ENCODE measurements at regions not wholly inside any gene's neighbourhood (a gene's known extent, or its start where the extent isn't known, plus 50 kb on each side); places are given as distances from the start of the nearest gene placed in this dataset.
"Not testable (repeated sequence)": the region's sequence is repeated elsewhere in the genome, so short reads cannot be mapped to it uniquely, and the experiment has no call there.

DNA sequence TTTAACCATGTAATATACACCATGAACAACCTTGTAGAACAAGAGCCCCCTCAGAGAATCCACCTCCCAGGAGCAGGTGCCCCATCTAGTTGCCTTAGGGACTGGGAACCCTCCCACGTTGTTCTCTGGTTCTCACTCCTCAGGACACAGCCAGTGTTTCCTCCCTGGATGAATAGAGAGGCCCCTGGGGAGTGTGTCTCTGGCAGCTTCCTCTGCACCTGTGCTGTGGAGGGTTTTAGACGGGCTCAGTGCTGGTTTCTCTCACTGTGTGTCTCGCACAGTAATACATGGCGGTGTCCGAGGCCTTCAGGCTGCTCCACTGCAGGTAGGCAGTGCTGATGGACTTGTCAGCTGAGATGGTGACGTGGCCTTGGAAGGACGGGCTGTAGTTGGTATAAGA lies 581.3 kb downstream of the TMEM121 start:
- DNase-seq: no peak

DNA sequence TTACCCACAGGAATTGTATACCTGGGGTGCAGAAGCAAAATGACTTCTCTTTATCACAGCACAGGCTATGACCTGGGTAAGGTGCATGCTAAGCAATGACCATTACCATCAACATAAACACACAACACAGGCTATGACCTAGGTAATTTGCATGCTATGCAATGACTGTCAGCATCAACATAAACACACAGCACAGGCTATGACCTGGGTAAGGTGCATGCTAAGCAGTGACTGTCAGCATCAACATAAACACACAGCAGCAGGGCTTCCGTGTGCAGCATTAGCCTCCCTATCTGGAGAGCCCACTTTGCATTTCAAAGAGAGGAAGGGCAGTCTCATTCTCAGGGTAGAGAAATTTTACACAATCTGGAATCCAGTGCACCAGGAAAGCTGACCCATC lies 583.0 kb downstream of the TMEM121 start:
- DNase-seq: no peak

DNA sequence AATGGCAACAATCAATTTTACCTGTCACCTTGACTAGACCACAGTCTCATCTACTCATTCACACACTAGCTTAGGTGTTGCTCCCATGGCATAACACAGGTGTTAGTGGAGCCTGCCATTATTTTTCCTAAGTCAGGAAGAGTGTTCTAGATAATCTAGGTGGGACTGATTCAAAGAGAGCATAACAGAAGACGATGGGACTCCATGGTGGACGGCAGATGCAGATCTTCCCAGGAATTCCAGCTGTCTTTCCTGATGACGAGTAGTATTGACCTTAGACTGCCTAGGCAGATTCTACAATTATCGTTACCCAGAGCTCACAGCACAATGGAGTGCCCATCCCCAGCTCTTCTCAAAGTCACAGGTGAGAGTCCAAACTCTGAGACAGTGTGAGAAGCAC lies 589.0 kb downstream of the TMEM121 start:
- no peak for DNase-seq

DNA sequence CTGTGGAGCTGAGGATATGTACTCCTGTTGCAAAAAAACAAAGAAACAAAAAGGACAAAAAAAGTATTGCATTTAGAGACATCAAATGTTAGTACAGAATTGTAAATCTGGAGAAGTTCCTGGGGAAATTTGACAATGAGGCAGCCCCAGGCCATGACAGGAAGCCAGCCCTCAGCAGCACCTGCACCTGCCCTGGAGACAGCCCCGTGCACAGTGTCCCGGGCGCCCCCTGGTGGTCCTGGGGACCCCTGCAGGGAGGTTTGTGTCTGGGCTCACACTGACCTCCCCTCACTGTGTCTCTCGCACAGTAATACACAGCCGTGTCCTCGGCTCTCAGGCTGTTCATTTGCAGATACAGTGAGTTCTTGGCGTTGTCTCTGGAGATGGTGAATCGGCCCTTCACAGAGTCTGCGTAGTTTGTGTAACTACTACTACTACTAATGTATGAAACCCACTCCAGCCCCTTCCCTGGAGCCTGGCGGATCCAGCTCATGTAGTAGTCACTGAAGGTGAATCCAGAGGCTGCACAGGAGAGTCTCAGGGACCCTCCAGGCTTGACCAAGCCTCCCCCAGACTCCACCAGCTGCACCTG lies 590.1 kb downstream of the TMEM121 start:
- peak; percentile 29 for DNase-seq

DNA sequence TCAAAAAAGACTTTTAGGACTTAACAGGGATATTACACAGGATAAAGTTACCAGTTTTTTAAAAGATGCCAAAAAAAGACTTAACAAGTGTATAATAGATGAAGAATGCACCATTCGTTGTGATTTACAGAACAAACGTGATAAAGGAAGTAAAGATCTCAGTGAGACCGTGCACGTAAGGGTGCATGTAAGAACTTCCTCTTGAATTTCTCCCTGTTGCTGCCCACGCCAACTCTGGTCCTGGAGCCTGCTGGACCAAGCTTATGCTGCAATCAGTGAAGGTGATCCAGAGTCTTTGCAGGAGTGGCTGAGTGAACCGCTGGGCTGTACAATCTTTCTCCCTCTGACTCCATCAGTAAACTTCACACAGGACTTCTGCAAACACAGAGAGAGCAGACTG lies 593.7 kb downstream of the TMEM121 start:
- no peak for DNase-seq

DNA sequence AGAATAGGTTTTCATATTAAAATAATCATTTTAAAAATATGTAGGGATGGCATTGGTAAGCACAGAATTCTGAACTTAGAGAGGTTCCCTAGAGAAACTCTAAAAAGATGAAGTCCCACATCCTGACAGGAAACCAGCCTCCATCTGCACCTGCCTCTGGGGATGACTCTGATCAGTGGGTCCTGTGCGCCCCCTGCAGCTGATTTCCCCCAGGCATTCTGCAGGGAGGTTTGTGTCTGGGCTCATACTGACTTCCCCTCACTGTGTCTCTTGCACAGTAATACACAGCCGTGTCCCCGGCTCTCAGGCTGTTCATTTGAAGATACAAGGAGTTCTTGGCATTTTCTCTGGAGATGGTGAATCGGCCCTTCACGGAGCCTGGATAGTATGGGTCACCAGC lies 602.9 kb downstream of the TMEM121 start:
- DNase-seq: peak; percentile 25

DNA sequence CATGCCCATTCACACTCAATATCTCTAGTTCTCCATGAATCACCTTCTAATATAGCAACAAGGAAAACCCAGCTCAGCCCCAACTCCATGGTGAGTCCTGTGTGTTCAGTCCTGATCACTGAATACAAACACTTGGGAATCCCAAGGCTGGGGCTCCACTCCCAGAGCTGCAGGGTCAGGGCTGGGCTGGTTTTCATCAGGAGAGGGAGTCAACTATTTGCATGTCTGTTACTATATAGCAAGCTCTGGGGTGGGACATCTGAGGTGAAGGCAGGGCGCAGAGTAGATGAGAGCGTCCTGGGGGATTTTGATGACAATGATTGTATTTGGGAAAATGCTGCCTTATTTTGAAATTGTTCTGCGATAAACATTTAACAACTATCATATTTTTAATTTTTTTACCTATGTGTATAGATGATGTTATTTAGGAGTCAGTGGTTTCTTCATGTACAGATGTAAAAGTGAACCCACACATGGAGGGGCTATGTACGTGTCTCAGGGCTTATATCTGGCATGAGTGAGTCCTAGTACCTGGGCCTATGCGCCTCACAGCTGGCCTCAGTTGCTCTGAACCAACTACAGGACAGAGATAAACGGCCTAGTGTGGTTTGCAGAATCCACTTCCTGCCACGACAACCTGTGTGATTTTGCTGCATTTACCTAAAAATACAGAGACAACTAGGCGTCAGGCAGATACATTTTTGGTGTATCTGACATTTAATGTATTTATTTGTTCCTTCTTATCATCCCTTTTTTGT lies 603.7 kb downstream of the TMEM121 start:
- not testable (repeated sequence) for DNase-seq

DNA sequence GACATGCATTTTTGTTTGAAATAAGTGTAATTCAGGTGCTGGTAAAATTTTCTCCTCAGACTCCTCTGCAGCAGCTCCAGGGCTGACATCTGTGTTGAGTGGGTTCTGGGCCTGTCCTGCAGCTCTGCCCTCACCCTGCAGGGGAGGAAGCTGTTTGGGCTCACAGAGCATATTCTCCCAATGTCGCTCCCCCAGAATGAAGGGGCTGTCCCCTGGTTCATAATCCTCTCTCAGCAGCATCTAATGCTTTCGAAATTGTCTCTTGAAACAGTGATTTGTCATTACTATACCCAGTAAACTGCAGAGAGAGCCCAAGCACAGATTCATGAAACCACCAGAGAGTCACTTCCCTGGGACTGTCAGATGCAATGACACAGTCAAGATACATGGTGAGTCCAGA lies 606.7 kb downstream of the TMEM121 start:
- peak; percentile 54 for DNase-seq

DNA sequence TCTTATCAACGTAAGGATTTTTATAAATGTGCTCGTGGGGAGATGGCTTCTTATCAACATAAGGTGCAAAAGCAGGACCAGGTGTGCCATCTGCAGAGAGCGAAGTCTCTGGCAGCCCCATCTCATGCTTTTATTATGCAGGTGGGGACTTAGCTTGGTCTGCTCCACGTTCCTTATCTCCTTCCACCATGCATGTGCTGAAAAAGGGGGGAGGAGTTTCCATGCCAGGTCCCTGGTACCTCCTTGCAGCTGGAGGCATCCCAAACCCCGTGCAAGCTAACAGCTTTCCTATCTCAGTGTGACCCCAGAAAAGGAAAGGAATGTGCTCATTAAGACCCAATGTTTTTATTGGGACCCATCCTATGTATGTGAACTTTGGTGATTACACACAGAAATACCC lies 608.5 kb downstream of the TMEM121 start:
- no peak for DNase-seq

DNA sequence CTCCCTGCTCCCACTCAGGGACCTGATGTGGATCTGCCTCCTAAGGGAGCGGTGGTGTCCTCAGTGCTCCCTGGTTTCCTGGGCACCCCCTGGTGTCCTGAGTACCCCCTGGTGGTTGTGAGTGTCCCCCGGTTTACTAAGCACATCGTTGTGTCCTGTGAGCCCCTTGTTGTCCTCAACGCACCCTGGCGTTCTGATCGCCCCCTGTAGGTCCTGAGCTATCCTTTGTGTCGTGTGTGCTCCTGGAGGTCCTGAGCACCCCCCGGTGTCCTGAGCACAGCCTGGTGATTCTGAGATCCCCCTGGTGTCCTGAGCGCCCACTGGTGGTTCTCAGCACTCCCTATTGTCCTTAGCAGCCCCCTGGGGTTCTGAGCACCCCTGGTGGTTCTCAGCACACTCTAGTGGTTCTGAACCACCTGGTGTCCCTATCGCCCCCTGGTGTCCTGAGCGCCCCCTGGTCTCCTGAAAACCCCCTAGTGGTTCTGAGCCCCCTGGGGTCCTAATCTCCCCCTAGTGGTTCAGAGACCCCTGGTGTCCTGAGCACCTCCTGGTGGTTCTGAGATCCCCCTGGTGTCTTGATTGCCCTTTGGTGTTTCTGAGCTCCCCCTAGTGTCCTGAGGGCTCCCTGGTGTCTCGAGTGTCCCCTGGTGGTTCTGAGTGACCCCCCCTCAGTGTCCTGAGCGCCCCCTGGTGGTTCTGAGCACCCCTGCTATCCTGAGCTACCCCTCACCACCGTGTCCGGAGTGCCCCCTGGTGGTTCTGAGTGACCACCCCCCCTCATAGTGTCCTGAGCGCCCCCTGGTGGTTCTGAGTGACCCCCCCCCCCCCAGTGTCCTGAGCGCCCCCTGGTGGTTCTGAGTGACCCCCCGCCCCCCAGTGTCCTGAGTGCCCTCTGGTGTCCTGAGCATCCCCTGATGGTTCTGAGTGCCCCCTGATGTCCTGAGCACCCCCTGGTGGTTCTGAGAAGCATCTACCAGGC lies 615.1 kb downstream of the TMEM121 start:
- DNase-seq: peak; percentile 79

DNA sequence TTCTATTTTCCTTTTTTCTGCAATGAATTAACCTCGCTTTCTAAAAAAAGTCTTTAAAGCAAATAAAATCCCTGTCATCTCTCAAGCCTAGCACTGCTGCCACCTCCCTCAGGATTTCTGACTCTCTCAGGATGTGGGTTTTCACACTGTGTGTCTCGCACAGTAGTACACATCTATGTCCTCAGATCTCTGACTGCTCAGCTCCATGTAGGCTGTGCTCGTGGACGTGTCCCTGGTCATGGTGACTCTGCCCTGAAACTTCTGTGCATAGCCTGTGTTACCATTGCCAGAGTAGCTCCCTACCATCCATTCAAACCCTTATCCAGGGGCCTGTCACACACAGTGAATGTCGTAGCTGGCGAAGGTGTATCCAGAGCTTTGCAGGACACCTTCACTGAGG lies 619.3 kb downstream of the TMEM121 start:
- DNase-seq: not testable (repeated sequence)

DNA sequence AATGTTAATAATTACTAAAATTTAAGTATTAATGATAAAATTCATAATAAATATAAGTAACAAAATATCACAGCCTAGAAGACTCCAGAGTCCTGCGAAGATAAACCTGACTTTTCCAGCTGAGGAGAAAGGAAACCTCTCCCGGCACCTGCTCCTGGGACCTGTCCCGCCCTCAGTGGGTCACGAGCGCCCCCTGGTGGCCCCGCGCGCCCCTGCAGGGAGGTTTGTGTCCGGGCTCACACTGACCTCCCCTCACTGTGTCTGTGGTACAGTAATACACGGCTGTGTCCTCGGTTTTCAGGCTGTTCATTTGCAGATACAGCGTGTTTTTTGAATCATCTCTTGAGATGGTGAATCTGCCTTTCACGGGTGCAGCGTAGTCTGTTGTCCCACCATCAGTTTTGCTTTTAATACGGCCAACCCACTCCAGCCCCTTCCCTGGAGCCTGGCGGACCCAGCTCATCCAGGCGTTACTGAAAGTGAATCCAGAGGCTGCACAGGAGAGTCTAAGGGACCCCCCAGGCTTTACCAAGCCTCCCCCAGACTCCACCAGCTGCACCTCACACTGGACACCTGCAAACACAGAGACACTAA lies 627.1 kb downstream of the TMEM121 start:
- DNase-seq: peak; percentile 78

DNA sequence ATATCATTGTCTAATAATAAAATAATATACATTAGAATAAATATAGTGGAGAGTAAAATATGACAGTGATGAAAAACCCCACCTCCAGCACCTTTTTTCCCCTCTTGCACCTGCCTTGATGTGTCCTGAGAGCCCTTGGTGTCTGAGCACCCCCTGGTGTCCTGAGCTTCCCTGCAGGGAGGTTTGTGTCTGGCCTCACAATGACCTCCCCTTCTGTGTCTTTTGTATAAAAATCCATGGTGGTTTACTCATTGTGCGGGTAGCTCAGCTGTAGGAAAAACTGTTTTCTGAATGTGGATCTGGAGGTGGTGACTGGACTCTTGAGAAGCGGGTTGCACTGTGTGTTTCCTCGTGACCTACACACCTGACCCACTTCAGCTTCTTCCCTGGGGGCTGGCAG lies 636.9 kb downstream of the TMEM121 start:
- DNase-seq: no peak

DNA sequence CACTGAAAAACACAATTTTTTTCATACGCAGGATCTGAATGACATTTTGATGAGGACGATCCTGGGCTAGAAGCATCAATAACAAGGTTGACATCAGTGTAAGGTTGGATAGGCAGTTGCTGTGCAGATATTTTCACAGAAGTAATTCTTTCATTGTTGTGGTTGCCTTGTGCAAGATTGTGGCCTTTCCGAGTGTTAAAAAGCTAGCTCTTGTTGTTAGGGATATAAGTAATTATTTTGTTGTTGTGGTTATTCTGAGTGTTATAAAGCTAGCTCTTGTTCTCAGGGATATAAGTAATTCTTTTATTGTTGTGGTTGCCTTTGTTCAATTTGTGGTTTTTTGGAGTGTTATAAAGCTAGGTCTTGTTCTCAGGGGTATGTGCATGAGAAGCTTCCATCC lies 637.4 kb downstream of the TMEM121 start:
- not testable (repeated sequence) for DNase-seq

DNA sequence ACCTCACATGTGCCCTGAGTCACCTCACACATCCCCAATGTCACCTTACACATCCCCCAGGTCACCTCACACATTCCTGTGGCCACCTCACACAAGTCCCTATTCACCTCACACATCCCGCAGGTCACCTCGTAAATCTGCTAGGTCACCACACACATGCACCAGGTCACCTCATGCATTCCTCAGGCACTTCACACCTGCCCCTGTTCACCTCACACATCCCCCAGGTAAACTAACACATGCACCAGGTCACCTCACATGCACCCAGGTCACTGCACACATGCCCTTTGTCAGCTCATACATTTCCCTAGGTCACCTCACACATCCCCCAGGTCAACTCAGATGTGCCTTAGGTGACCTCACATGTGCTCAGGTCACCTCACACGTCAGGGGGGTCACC lies 639.8 kb downstream of the TMEM121 start:
- no peak for DNase-seq

DNA sequence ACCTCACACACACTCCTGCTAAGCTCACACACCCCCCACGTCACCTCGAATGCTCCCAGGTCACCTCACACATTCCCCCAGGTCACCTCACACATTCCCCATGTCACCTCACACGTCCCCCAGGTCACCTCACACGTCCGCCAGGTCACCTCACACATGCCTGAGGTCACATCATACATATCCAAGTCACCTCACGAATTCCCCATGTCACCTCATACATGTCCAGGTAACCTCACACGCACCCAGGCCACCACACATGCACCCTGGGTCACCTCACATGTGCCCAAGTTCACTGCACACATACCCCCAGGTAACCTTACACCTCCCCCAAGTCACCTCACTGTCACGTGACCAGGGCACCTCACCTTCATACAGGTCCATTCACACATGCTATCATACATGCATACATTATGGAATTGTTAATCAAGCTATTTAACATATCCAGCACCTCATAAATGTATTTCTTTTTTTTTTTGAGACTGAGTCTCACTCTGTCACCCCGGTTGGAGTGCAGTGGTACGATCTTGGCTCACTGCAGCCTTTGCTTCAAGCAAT lies 640.3 kb downstream of the TMEM121 start:
- no peak for DNase-seq

DNA sequence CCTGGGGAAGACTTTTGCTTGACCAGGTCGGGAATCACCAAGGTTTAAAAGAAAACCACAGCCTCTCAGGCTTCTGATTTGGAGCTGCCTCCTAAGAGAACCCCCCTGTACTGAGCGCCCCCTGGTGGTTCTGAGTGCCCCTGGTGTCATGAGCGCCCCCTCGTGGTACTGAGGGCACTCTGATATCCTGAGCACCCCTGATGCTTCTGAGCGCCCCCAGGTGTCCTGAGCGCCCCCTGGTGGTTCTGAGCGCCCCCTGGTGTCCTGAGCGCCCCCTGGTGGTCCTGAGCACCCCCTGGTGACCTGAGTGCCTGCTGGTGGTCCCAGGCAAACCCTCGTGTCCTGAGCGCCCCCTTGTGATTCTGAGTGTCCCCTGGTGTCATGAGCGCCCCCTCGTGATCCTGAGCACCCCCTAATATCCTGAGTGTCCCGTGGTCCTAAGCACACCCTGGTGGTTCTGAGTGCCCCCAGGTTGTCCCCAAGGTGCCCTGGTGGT lies 643.8 kb downstream of the TMEM121 start:
- DNase-seq: peak; percentile 86

DNA sequence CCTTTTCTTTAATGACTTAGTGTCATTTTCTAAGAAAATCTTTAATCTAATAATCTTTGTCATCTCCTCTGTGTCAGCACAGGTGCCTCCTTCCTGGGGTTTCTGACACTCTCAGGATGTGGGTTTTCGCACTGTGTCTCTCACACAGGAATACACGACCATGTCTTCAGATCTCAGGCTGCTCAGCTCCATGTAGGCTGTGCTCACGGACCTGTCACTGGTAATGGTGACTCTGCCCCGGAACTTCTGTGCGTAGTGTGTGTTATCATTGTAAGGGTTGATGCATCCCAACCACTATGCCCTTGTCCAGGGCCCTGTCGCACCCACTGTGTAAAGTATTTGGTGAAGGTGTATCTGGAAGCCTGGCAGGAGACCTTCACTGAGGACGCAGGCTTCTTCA lies 647.8 kb downstream of the TMEM121 start:
- peak; percentile 55 for DNase-seq

DNA sequence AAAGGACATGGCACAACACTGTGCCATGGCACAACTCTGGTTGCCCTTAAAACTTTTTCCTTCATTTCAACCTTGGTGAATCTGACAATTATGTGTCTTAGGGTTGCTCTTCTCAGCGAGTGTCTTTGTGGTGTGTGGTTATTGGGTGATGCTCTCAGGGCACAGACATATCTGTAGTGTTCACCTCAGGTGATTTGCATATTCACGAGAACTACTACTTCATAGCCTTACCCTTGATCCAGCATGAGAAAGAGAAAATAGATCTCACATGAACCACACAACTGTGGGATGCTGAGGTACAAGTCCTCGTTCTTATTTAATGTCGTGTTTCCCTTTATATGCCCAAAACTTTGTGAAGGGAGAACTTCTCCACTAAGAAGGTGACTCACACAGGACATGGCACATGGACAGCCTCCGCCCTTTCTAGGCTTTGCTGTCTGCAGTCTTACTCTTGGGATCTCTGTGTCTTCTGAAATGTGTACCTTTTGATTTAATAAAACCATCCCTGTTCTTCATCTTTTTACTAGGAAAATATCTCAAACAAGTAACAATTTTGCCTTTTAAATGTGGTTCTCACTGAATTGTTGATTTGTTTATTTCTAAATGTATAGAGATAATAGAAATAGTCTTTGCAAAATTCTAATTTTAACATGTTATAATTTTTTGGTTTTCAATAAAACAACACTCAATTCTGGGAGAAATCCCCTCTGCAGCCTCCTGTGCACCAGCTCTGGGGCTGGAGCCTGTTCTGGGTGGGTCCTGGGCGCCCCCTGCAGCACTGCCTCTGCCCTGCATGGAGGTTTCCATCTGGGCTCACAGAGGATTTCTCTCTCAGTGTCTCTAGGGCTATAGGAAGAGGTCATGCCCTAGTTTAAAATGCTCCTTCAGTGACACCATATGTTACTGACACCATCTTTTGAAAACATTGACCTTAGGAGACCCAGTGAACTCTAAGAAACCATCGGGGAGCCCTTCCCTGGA lies 651.2 kb downstream of the TMEM121 start:
- DNase-seq: peak; percentile 59

DNA sequence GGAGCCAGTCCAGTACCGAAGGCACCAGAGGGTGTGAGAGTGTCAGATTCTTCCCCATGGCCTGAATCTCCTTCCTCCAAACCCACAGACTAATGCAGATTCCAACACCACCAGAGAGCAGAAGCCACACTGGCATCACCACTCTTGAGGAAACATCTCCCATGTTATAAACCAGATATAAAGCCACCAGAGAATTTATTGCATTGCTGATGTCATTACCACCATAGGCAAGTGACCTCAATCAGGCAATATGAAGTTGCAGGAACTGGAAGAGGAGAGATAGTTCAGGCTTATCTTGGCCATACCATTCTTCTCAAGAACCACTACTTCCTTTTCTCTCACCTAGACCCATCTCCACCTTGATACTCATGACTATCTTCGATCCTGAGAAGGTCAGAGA lies 653.4 kb downstream of the TMEM121 start:
- DNase-seq: no peak

DNA sequence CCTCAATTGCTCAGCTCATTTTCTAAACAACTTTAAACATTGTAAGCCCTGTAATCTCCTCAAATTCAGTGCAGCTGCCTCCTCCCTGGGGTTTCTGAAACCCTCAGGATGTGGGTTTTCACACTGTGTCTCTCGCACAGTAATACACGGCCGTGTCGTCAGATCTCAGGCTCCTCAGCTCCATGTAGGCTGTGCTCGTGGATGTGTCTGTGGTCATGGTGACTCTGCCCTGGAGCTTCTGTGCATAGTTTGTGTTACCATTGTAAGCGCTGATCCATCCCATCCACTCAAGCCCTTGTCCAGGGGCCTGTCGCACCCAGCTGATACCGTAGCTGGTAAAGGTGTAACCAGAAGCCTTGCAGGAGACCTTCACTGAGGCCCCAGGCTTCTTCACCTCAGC lies 658.4 kb downstream of the TMEM121 start:
- DNase-seq: peak; percentile 78
